ENCODE measurements at regions not wholly inside any gene's neighbourhood (a gene's known extent, or its start where the extent isn't known, plus 50 kb on each side); places are given as distances from the start of the nearest gene placed in this dataset.

GRCh38 chrX:121562616-121563015 lies 515.2 kb downstream of the GLUD2 start:
- TF ChIP-seq CTCF (IDR thresholded peaks at IDR 0.05; ENCODE audit: low read depth, low read length, missing input control) (no peak), GABPA (IDR thresholded peaks at IDR 0.05 in 1 of 2, conservative IDR thresholded peaks at IDR 0.05 in 1 of 2) (no peak), EGR1 (IDR thresholded peaks at IDR 0.05; ENCODE audit: low read depth in 2 of 2) (no peak), TAF1 (conservative IDR thresholded peaks at IDR 0.05) (no peak), MAX (IDR thresholded peaks at IDR 0.05) (no peak)
